ENCODE measurements at regions not wholly inside any gene's neighbourhood (a gene's known extent, or its start where the extent isn't known, plus 50 kb on each side); places are given as distances from the start of the nearest gene placed in this dataset.

DNA sequence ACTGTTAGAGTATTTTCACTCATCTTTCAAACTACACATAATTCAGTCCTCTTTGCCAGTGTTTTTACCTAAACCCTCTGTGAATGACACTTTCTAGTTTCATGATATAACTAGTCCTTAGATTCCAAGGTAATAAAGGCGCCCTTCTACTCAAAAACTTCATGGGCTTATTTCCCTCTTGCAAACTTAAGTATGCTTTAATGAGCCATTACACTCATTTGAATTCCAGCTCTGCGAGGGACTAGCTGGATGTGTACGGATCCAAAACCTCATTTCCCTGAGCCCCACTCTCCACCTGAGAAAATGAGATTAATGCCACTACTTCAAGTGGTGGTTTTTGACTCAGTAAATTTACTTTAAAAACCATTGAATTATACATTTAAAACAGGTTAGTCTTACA is 141.1 kb downstream of the NDUFA12 start:
- TF ChIP-seq, protein P1, sequence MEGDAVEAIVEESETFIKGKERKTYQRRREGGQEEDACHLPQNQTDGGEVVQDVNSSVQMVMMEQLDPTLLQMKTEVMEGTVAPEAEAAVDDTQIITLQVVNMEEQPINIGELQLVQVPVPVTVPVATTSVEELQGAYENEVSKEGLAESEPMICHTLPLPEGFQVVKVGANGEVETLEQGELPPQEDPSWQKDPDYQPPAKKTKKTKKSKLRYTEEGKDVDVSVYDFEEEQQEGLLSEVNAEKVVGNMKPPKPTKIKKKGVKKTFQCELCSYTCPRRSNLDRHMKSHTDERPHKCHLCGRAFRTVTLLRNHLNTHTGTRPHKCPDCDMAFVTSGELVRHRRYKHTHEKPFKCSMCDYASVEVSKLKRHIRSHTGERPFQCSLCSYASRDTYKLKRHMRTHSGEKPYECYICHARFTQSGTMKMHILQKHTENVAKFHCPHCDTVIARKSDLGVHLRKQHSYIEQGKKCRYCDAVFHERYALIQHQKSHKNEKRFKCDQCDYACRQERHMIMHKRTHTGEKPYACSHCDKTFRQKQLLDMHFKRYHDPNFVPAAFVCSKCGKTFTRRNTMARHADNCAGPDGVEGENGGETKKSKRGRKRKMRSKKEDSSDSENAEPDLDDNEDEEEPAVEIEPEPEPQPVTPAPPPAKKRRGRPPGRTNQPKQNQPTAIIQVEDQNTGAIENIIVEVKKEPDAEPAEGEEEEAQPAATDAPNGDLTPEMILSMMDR (IDR thresholded peaks at IDR 0.05; ENCODE audit: control insufficient read depth, extremely low read depth, insufficient read depth), result no peak
- H3K4me3 ChIP-seq (ENCODE audit: low read depth, low read length), result no peak overlapping the region
- no peak for DNase-seq (ENCODE audit: low read depth)

DNA sequence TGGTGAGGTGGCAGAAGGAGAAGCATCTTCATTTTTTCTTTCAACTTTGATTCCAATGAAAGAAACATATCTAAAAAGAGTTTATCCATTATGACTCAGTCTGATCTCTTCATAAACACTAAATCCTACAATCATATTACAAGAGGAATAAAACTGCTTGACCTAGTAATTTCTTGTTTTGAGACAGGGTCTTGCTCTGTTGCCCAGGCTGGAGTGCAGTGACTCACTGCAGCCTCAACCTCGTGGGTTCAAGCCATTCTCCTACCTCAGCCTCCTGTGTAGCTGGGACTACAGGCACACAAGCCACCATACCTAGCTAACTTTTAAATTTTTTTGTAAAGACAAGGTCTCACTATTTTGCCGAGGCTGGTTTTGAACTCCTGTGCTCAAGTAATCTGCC is 147.2 kb downstream of the NDUFA12 start:
- TF ChIP-seq, protein P1 (IDR thresholded peaks at IDR 0.05; ENCODE audit: control insufficient read depth, extremely low read depth, insufficient read depth), result no peak
- H3K4me3 ChIP-seq (ENCODE audit: low read depth, low read length), result no peak overlapping the region
- no peak for DNase-seq (ENCODE audit: low read depth)

DNA sequence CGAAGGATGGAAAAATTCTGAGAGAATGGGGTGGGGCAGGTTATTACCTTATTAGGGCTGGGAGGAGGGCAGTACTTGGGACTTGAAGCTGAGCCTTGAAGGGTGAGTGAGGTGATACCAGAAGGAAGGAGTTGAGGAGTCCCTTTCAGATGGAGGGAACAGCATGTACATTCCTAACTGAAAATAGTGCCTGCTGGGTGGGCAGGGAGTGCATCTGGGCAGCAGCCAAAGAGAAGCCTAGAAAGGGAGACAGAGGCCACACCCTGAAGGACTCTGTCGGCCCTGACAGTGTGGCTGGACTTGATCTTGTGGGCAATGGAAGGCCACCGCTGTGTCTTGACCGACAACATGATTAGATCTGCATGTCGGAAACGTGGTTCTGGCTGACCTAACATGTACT is 147.6 kb downstream of the NDUFA12 start:
- TF ChIP-seq, protein P1 (IDR thresholded peaks at IDR 0.05; ENCODE audit: control insufficient read depth, extremely low read depth, insufficient read depth), result no peak
- DNase-seq (ENCODE audit: low read depth), result no peak
- H3K4me3 ChIP-seq (ENCODE audit: low read depth, low read length), result no peak overlapping the region

DNA sequence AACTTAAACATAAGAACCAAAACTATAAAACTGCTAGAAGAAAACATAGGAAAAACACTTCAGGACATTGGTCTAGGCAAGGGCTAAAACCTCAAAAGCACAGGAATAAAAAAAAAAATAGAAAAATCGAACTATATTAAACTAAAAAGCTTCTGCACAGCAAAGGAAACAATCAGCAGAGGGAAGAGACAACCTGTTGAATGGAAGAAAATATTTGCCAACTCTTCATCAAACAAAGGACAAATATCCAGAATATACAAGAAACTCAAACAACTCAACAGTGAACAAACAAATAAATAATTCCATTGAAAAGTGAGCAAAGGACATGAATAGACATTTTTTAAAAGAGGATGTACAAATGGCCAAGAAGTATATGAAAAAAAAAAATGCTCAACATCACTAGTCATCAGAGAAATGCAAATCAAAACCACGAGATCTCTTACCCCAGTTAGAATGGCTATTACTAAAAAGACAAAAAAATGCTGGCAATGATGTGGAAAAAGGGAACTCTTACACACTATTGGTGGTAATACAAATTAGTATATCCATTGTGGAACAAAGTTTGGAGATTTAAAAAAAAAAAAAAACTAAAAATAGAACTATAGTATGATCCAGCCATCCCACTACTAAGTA is 152.0 kb downstream of the NDUFA12 start:
- TF ChIP-seq, protein P1 (IDR thresholded peaks at IDR 0.05; ENCODE audit: control insufficient read depth, extremely low read depth, insufficient read depth), result no peak
- no peak overlapping the region for H3K4me3 ChIP-seq (ENCODE audit: low read depth, low read length)
- no peak for DNase-seq (ENCODE audit: low read depth)

DNA sequence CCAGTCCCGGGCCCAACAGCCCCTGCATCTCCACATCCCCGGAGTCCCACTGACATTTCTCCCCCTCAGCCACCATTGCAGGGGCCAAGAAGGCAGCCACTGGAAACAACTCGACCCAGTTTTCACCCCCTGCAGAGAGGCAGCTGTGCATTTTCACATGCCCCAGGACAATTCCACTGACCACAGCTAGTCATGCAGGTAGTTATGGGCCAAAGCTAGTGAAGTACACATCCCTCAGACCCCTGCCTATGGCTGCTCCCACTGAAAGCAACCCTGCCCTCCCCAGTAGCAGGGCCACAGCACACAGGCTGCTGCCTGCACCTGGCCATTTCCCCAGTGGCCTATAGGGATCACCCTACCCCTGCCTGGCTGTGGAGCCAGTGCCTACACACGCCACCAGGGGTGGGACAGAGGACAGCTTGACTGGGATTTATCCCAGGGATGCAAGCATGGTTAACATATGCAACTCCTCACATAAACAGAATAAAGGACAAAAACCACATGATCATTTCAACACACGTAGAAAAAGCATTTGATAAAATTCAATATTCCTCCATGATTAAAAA is 154.0 kb downstream of the NDUFA12 start:
- no peak overlapping the region for H3K4me3 ChIP-seq (ENCODE audit: low read depth, low read length)
- TF ChIP-seq, protein P1 (IDR thresholded peaks at IDR 0.05; ENCODE audit: control insufficient read depth, extremely low read depth, insufficient read depth), result no peak
- DNase-seq (ENCODE audit: low read depth), result no peak

DNA sequence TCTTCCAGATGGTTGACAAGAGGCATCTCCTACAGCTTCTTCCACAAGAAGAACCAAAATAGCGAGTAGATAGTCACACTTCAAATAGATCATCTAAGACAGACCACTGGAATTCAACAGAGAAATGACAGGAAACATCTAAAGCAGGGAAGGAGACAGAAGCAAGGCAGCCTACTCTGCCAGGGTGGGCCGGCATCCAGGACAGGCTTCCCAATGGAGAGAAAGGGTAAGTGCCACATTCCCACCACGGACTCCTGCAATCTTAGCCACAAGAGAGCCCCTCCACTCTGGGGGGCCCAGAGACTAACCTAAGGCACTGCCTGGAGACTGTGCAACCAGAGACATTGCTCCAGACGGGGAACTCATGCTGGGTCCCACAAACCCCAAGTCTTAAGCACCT is 154.5 kb downstream of the NDUFA12 start:
- DNase-seq (ENCODE audit: low read depth), result no peak
- TF ChIP-seq, protein P1 (IDR thresholded peaks at IDR 0.05; ENCODE audit: control insufficient read depth, extremely low read depth, insufficient read depth), result no peak
- H3K4me3 ChIP-seq (ENCODE audit: low read depth, low read length), result no peak overlapping the region

DNA sequence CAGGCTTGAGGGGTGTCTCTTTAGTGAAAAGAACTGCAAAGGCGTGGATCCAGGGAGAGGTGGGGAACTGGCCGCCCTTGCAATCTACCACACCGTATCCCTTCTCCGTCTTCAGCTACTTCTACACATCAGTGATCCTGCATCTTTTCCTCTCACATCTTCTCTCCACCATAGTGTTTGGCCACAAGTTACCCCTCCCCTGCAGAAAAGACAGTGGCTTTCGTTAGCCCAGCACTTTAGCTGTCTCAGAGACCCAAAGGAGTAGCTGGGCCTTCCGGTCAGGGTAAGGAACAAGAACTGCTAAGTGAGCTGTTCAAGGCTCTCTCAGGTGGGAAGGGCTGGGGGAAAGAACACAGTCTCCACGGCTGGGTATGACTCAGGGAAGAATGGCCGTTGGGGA is 158.4 kb downstream of the NDUFA12 start:
- TF ChIP-seq, protein P1 (IDR thresholded peaks at IDR 0.05; ENCODE audit: control insufficient read depth, extremely low read depth, insufficient read depth), result no peak
- DNase-seq (ENCODE audit: low read depth), result no peak
- H3K4me3 ChIP-seq (ENCODE audit: low read depth, low read length), result no peak overlapping the region
